Vagina (tissue), 2 donors: ENCODE measurements at regions not wholly inside any gene's neighbourhood (a gene's known extent, or its start where the extent isn't known, plus 50 kb on each side); places are given as distances from the start of the nearest gene placed in this dataset.

Source experiments
- CTCF ChIP-seq, 3 experiments: fragments of 450-650 bp in 2 of 3; fragments of 200-600 bp in 1 of 3; sonication (generic) in 1 of 3; IDR thresholded peaks; one replicate each; pipeline ENCODE4 v1.5.1; 2017 to 2019; ENCODE audit warnings: antibody characterized with exemption in 3 of 3, mild to moderate bottlenecking in 2 of 3, moderate library complexity in 2 of 3
- POLR2AphosphoS5 ChIP-seq, 2 donors: sonication (generic); formaldehyde crosslinking; IDR thresholded peaks; one replicate each; pipeline ENCODE4 v1.9.0; 2017; ENCODE audit warnings: antibody characterized with exemption in 2 of 2, mild to moderate bottlenecking in 2 of 2, low read depth in 1 of 2; ENCODE audit not compliant: insufficient read depth in 1 of 2

- TF ChIP-seq CTCF (IDR thresholded peaks at IDR 0.05) = no peak
- no peak for TF ChIP-seq POLR2AphosphoS5 (IDR thresholded peaks at IDR 0.05; ENCODE audit: insufficient read depth in 1 of 2, low read depth in 1 of 2)
These were observed 550.8 kb downstream of the MED13L start for GRCh38 chr12:115726691-115727090.
